ENCODE measurements at regions not wholly inside any gene's neighbourhood (a gene's known extent, or its start where the extent isn't known, plus 50 kb on each side); places are given as distances from the start of the nearest gene placed in this dataset.

- DNase-seq (ENCODE audit: low read depth), result no peak
- H3K4me3 ChIP-seq (ENCODE audit: low read depth, low read length), result no peak overlapping the region
- TF ChIP-seq CTCF (IDR thresholded peaks at IDR 0.05; ENCODE audit: insufficient read depth, low read length), result no peak
Observed at GRCh38 chr6:28743271-28743789, 180.5 kb downstream of the TRIM27 start.

- peak overlapping the region; percentile 22 for H3K4me3 ChIP-seq (ENCODE audit: low read depth, low read length)
- no peak for DNase-seq (ENCODE audit: low read depth)
- no peak for TF ChIP-seq CTCF (IDR thresholded peaks at IDR 0.05; ENCODE audit: insufficient read depth, low read length)
Observed at GRCh38 chr6:28747083-28747630, 176.6 kb downstream of the TRIM27 start.

- H3K4me3 ChIP-seq (ENCODE audit: low read depth, low read length), result no peak overlapping the region
- TF ChIP-seq CTCF (IDR thresholded peaks at IDR 0.05; ENCODE audit: insufficient read depth, low read length), result no peak
- peak; percentile 68 for DNase-seq (ENCODE audit: low read depth)
Observed at GRCh38 chr6:28747631-28748157, 176.1 kb downstream of the TRIM27 start.

GRCh38 chr6:28748192-28748591 is 175.6 kb downstream of the TRIM27 start:
- no peak overlapping the region for H3K4me3 ChIP-seq (ENCODE audit: low read depth, low read length)
- no peak for DNase-seq (ENCODE audit: low read depth)
- no peak for TF ChIP-seq CTCF (IDR thresholded peaks at IDR 0.05; ENCODE audit: insufficient read depth, low read length)

GRCh38 chr6:28750926-28751458 is 172.8 kb downstream of the TRIM27 start:
- no peak for TF ChIP-seq CTCF (IDR thresholded peaks at IDR 0.05; ENCODE audit: insufficient read depth, low read length)
- no peak overlapping the region for H3K4me3 ChIP-seq (ENCODE audit: low read depth, low read length)
- no peak for DNase-seq (ENCODE audit: low read depth)

GRCh38 chr6:28751514-28751913 is 172.3 kb downstream of the TRIM27 start:
- H3K4me3 ChIP-seq (ENCODE audit: low read depth, low read length), result no peak overlapping the region
- DNase-seq (ENCODE audit: low read depth), result no peak
- TF ChIP-seq CTCF (IDR thresholded peaks at IDR 0.05; ENCODE audit: insufficient read depth, low read length), result no peak
